Liver (tissue), 8 donors: ENCODE measurements at regions not wholly inside any gene's neighbourhood (a gene's known extent, or its start where the extent isn't known, plus 50 kb on each side); places are given as distances from the start of the nearest gene placed in this dataset.
"Not testable (repeated sequence)": the region's sequence is repeated elsewhere in the genome, so short reads cannot be mapped to it uniquely, and the experiment has no call there.

Source experiments
- DNase-seq: peaks from one replicate; pipeline ENCODE4 v3.0.0-alpha.2; 2017; ENCODE audit warnings: low spot score
- H3K27ac ChIP-seq, 2 donors: one replicate each; pipeline ENCODE4 v1.7.0; 2013; ENCODE audit warnings: inconsistent platforms in 2 of 2, low read length in 2 of 2, control low read depth in 1 of 2, low read depth in 1 of 2, mild to moderate bottlenecking in 1 of 2
- H3K27me3 ChIP-seq, 4 donors: one replicate each; pipeline versions ENCODE4 v1.6.1 to v1.7.0; 2013; ENCODE audit warnings: low read length in 3 of 4, inconsistent platforms in 1 of 4, mild to moderate bottlenecking in 1 of 4, moderate library complexity in 1 of 4; ENCODE audit not compliant: control insufficient read depth in 4 of 4, insufficient read depth in 4 of 4
- H3K36me3 ChIP-seq, 4 donors: one replicate each; pipeline versions ENCODE4 v1.6.1 to v1.7.0; 2013; ENCODE audit warnings: low read length in 3 of 4, mild to moderate bottlenecking in 3 of 4, low read depth in 1 of 4, moderate library complexity in 1 of 4; ENCODE audit not compliant: control insufficient read depth in 4 of 4, insufficient read depth in 3 of 4
- H3K4me1 ChIP-seq, 4 donors: one replicate each; pipeline versions ENCODE4 v1.6.1 to v1.7.0; 2013; ENCODE audit warnings: low read length in 3 of 4, mild to moderate bottlenecking in 3 of 4, moderate library complexity in 1 of 4; ENCODE audit not compliant: control insufficient read depth in 4 of 4, insufficient read depth in 4 of 4
- H3K4me3 ChIP-seq, 3 donors: one replicate each; pipeline versions ENCODE4 v1.6.1 to v1.7.0; 2013; ENCODE audit warnings: low read length in 3 of 3, control low read depth in 1 of 3, low read depth in 1 of 3, mild to moderate bottlenecking in 1 of 3
- H3K9ac ChIP-seq, 2 donors: one replicate each; pipeline ENCODE4 v1.7.0; 2013; ENCODE audit warnings: low read length in 2 of 2, mild to moderate bottlenecking in 2 of 2, moderate library complexity in 2 of 2, control low read depth in 1 of 2, low read depth in 1 of 2
- H3K9me3 ChIP-seq, 4 donors: one replicate each; pipeline versions ENCODE4 v1.6.1 to v1.7.0; 2013; ENCODE audit warnings: low read length in 3 of 4; ENCODE audit not compliant: control insufficient read depth in 4 of 4
- EGR1 ChIP-seq, 2 donors: IDR thresholded peaks; 2 replicates each; pipeline ENCODE4 v1.6.1; 2016 to 2018; ENCODE audit warnings: antibody characterized with exemption in 2 of 2, low read depth in 2 of 2
- FOXA1 ChIP-seq: IDR thresholded peaks from 2 replicates; pipeline ENCODE4 v1.6.1; 2016; ENCODE audit warnings: antibody characterized with exemption
- FOXA2 ChIP-seq: IDR thresholded peaks from 2 replicates; pipeline ENCODE4 v1.6.1; 2016; ENCODE audit warnings: antibody characterized with exemption
- HNF4A ChIP-seq, 2 donors: conservative IDR thresholded peaks; 2 replicates each; pipeline ENCODE4 v1.6.1; 2016; ENCODE audit warnings: antibody characterized with exemption in 2 of 2, mild to moderate bottlenecking in 2 of 2
- HNF4G ChIP-seq: IDR thresholded peaks from 2 replicates; pipeline ENCODE4 v1.6.1; 2016; ENCODE audit warnings: antibody characterized with exemption
- JUND ChIP-seq, 2 donors: IDR thresholded peaks; 2 replicates each; pipeline ENCODE4 v1.6.1; 2016; ENCODE audit warnings: antibody characterized with exemption in 2 of 2
- NR2F2 ChIP-seq: IDR thresholded peaks from 2 replicates; pipeline ENCODE4 v1.6.1; 2016; ENCODE audit warnings: antibody characterized with exemption
- RAD21 ChIP-seq, 2 donors: IDR thresholded peaks; 2 replicates each; pipeline ENCODE4 v1.6.1; 2016; ENCODE audit warnings: antibody characterized with exemption in 2 of 2, mild to moderate bottlenecking in 2 of 2
- RXRA ChIP-seq, 2 donors: IDR thresholded peaks; 2 replicates each; pipeline ENCODE4 v1.6.1; 2017 to 2018; ENCODE audit warnings: antibody characterized with exemption in 2 of 2, mild to moderate bottlenecking in 1 of 2
- TAF1 ChIP-seq: conservative IDR thresholded peaks from 2 replicates; pipeline ENCODE4 v1.6.1; 2016; ENCODE audit warnings: antibody characterized with exemption, mild to moderate bottlenecking
- WGBS: extraction: QIAGEN DNeasy Blood & Tissue Kit; methylation state at CpG from one replicate; pipeline ENCODE4 v1.1.7; 2013; 5-methylcytosine and 5-hydroxymethylcytosine counted together
- TF ChIP-seq, protein P1 (sequence below): fragments of 150-350 bp; IDR thresholded peaks from 2 replicates; pipeline ENCODE4 v1.5.1; 2017; ENCODE audit warnings: improper control_type of control experiment, low read depth, low read length; ENCODE audit not compliant: missing input control
- TF ChIP-seq, protein P2 (sequence below): IDR thresholded peaks from 2 replicates; pipeline ENCODE4 v1.6.1; 2016; ENCODE audit warnings: antibody characterized with exemption
- TF ChIP-seq, protein P3 (sequence below): IDR thresholded peaks from 2 replicates; pipeline ENCODE4 v1.6.1; 2016; ENCODE audit warnings: antibody characterized with exemption
- TF ChIP-seq, protein P4 (sequence below): IDR thresholded peaks from 2 replicates; pipeline ENCODE4 v1.6.1; 2016; ENCODE audit warnings: antibody characterized with exemption
- donor health status: healthy.
- donor health status: healthy.
- donor health status: healthy.
- donor health status: healthy.
- donor health status: healthy.

DNA sequence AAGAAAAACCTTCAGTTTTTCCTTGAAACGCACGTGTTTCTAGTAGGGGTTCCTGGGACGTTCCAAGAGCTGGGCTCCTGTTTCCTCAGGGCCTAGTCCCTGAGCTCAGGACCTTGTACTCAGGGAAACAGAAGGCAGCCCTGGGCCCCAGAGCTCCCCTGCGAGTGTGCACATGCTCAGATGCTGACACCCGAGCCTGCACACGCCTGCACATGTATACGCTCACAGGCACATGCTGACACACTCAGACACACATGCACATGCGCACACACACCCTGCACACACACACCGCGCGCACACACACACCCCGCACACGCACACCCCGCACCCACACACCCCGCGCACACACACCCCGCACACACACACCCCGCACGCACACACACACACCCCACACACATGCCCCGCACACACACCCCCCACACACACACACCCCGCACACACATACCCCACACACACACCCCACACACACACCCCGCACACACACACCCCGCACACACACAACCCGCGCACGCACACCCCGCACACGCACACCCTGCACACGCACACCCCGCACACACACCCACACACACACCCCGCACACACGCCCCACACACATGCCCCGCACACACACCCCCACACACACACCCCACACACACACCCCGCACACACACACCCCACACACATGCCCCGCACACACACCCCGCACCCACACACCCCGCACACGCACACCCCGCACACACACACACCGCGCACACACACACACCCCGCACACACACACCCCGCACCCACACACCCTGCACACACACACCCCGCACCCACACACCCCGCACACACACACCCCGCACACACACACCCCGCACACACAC, 52.2 kb downstream of the CALML3 start:
- Histone ChIP-seq H3K9me3 (no peaks in the 10 kb centered on the region), H3K9ac (no peak overlapping the region), H3K4me3 (no peak overlapping the region), H3K27me3 (no peaks in the 10 kb centered on the region), H3K27ac (no peak overlapping the region), H3K4me1 (peaks cover 2 to 31% (median 23%) of the 10 kb centered on the region in 4 donors), H3K36me3 (no peaks in the 10 kb centered on the region)
- TF ChIP-seq HNF4G (no peak), TAF1 (no peak), NR2F2 (no peak), RXRA (IDR thresholded peaks at IDR 0.05) (no peak), FOXA1 (no peak)
- TF ChIP-seq, protein P1, sequence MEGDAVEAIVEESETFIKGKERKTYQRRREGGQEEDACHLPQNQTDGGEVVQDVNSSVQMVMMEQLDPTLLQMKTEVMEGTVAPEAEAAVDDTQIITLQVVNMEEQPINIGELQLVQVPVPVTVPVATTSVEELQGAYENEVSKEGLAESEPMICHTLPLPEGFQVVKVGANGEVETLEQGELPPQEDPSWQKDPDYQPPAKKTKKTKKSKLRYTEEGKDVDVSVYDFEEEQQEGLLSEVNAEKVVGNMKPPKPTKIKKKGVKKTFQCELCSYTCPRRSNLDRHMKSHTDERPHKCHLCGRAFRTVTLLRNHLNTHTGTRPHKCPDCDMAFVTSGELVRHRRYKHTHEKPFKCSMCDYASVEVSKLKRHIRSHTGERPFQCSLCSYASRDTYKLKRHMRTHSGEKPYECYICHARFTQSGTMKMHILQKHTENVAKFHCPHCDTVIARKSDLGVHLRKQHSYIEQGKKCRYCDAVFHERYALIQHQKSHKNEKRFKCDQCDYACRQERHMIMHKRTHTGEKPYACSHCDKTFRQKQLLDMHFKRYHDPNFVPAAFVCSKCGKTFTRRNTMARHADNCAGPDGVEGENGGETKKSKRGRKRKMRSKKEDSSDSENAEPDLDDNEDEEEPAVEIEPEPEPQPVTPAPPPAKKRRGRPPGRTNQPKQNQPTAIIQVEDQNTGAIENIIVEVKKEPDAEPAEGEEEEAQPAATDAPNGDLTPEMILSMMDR = no peak
- TF ChIP-seq, protein P2, sequence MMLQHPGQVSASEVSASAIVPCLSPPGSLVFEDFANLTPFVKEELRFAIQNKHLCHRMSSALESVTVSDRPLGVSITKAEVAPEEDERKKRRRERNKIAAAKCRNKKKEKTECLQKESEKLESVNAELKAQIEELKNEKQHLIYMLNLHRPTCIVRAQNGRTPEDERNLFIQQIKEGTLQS = no peak
- TF ChIP-seq, protein P3, sequence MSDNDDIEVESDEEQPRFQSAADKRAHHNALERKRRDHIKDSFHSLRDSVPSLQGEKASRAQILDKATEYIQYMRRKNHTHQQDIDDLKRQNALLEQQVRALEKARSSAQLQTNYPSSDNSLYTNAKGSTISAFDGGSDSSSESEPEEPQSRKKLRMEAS = no peak
- 87% methylated on average over 47 of the region's 47 CpGs for WGBS
- no peak for DNase-seq

DNA sequence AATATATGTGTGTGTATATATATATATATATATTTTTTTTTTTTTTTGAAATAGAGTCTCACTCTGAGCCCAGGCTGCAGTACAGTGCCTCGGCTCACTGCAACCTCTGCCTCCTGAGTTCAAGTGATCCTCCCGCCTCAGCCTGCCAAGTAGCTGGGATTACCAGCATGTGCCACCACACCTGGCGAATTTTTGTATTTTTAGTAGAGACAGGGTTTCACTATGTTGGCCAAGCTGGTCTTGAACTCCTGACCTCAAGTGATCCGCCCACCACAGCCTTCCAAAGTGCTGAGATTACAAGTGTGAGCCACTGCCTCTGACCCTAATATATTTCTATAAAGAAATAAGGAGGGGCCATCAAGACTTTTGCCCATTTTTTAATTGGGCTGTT, 55.3 kb downstream of the CALML3 start:
- H3K4me1 ChIP-seq, H3K27me3 ChIP-seq, H3K36me3 ChIP-seq, H3K9ac ChIP-seq, H3K27ac ChIP-seq, DNase-seq, H3K9me3 ChIP-seq, H3K4me3 ChIP-seq: not testable (repeated sequence)
- 67% methylated on average over 4 of the region's 4 CpGs for WGBS

DNA sequence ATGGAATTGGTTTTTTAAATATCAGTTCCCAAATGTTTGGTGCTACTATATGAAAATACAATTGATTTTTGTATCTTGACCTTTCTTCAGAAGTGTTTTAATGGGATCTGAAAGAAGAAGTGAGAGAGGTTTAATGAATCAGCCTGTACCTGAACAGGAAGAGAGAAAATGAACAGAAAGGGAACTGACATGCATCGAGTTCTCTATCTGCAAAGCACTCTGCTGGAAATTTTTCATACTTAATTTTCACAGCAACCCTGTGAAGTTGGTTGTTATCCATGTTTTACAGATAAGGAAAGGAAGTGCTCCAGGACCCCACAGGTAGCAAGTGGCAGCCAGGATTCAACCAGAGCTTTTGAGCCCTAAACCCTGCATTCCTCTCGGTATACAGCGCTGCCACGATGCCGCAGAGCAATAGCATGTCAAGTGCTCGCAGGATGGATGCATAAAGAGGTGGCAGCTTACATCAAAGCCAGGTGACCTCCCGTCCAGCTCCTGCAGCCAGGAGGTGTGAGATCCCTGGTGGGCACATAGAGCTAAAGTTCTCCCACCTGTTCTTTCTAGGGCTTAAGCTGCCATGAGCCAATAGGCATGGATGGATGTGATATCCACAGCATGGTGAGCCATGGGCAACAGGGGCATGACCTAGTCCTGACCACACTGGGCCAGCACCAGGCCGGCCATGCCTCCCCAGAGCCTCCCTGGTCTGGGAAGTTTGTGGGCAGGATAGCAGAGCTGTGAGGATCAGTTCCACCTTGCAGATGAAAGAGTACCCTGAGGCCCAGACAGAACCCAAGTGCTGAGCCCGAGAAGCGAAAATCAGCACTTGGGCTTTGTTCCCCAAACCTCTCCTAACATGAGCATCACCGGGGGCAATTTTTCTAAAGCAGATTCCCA, 57.2 kb downstream of the CALML3 start:
- Histone ChIP-seq H3K27ac (no peak overlapping the region), H3K9me3 (no peaks in the 10 kb centered on the region), H3K27me3 (no peaks in the 10 kb centered on the region), H3K36me3 (no peaks in the 10 kb centered on the region), H3K4me3 (no peak overlapping the region), H3K4me1 (no peaks in the 10 kb centered on the region), H3K9ac (no peak overlapping the region)
- TF ChIP-seq NR2F2 = no peak
- no peak for TF ChIP-seq HNF4G
- no peak for TF ChIP-seq RAD21 (IDR thresholded peaks at IDR 0.05)
- TF ChIP-seq, protein P4, sequence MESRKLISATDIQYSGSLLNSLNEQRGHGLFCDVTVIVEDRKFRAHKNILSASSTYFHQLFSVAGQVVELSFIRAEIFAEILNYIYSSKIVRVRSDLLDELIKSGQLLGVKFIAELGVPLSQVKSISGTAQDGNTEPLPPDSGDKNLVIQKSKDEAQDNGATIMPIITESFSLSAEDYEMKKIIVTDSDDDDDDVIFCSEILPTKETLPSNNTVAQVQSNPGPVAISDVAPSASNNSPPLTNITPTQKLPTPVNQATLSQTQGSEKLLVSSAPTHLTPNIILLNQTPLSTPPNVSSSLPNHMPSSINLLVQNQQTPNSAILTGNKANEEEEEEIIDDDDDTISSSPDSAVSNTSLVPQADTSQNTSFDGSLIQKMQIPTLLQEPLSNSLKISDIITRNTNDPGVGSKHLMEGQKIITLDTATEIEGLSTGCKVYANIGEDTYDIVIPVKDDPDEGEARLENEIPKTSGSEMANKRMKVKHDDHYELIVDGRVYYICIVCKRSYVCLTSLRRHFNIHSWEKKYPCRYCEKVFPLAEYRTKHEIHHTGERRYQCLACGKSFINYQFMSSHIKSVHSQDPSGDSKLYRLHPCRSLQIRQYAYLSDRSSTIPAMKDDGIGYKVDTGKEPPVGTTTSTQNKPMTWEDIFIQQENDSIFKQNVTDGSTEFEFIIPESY = no peak
- TF ChIP-seq FOXA2 = no peak
- no peak for TF ChIP-seq HNF4A (conservative IDR thresholded peaks at IDR 0.05)
- TF ChIP-seq FOXA1 = no peak
- TF ChIP-seq, protein P3 = no peak
- no peak for TF ChIP-seq TAF1
- TF ChIP-seq JUND (IDR thresholded peaks at IDR 0.05) = no peak
- TF ChIP-seq EGR1 (IDR thresholded peaks at IDR 0.05; ENCODE audit: low read depth in 2 of 2) = no peak
- TF ChIP-seq RXRA (IDR thresholded peaks at IDR 0.05) = no peak
- DNase-seq = no peak
- 91% methylated on average over 11 of the region's 11 CpGs for WGBS
